GM23248 (cell line): ENCODE measurements at regions not wholly inside any gene's neighbourhood (a gene's known extent, or its start where the extent isn't known, plus 50 kb on each side); places are given as distances from the start of the nearest gene placed in this dataset.

ENCODE experiments used
- DNase-seq: peaks from one replicate; pipeline ENCODE4 v3.0.0-alpha.2; 2015
- H2AFZ ChIP-seq: fragments of 200-600 bp; sonication (generic); 2 replicates; pipeline ENCODE4 v1.6.1; 2016; ENCODE audit warnings: antibody characterized with exemption
- H3F3A ChIP-seq: fragments of 200-600 bp; sonication (generic); 2 replicates; pipeline ENCODE4 v1.6.1; 2016; ENCODE audit warnings: mild to moderate bottlenecking, antibody characterized with exemption, mixed run types; ENCODE audit not compliant: insufficient read depth
- H3K27ac ChIP-seq: fragments of 200-600 bp; sonication (generic); 2 replicates; pipeline ENCODE4 v1.5.1; 2016; ENCODE audit warnings: mild to moderate bottlenecking
- H3K27me3 ChIP-seq: fragments of 200-600 bp; sonication (generic); replicated peaks from 2 replicates; pipeline ENCODE4 v1.6.1; 2016; ENCODE audit warnings: mild to moderate bottlenecking; ENCODE audit not compliant: insufficient read depth
- H3K36me3 ChIP-seq: fragments of 200-600 bp; sonication (generic); 2 replicates; pipeline ENCODE4 v1.6.1; 2016; ENCODE audit warnings: low read depth, mild to moderate bottlenecking
- H3K4me1 ChIP-seq: fragments of 200-600 bp; sonication (generic); 2 replicates; pipeline ENCODE4 v1.6.1; 2016; ENCODE audit warnings: mild to moderate bottlenecking; ENCODE audit not compliant: insufficient read depth
- H3K4me2 ChIP-seq: fragments of 200-600 bp; sonication (generic); one replicate; pipeline ENCODE4 v1.6.1; 2016; ENCODE audit warnings: mild to moderate bottlenecking; ENCODE audit not compliant: unreplicated experiment
- H3K4me3 ChIP-seq: fragments of 200-600 bp; sonication (generic); 2 replicates; pipeline ENCODE4 v1.5.1; 2016; ENCODE audit warnings: mild to moderate bottlenecking
- H3K79me2 ChIP-seq: fragments of 200-600 bp; sonication (generic); 2 replicates; pipeline ENCODE4 v1.6.1; 2016; ENCODE audit warnings: mild to moderate bottlenecking; ENCODE audit not compliant: insufficient read depth
- H3K9ac ChIP-seq: fragments of 200-600 bp; sonication (generic); 2 replicates; pipeline ENCODE4 v1.6.1; 2016; ENCODE audit warnings: mild to moderate bottlenecking
- H3K9me2 ChIP-seq: fragments of 200-600 bp; sonication (generic); 2 replicates; pipeline ENCODE4 v1.6.1; 2016; ENCODE audit warnings: mixed run types, mild to moderate bottlenecking, moderate library complexity; ENCODE audit not compliant: insufficient read depth
- H3K9me3 ChIP-seq: fragments of 200-600 bp; sonication (generic); one replicate; pipeline ENCODE4 v1.6.1; 2017; ENCODE audit warnings: low read depth
- H4K20me1 ChIP-seq: fragments of 200-600 bp; sonication (generic); 2 replicates; pipeline ENCODE4 v1.6.0; 2016; ENCODE audit not compliant: insufficient read depth
- EZH2 ChIP-seq: fragments of 200-600 bp; sonication (generic); IDR thresholded peaks from 2 replicates; pipeline ENCODE4 v1.6.1; 2018; ENCODE audit warnings: antibody characterized with exemption, mild to moderate bottlenecking; ENCODE audit not compliant: insufficient read depth, poor library complexity, severe bottlenecking
- EZH2phosphoT487 ChIP-seq: fragments of 200-600 bp; sonication (generic); IDR thresholded peaks from 2 replicates; pipeline ENCODE4 v1.6.1; 2018; ENCODE audit warnings: antibody characterized with exemption, moderate library complexity, mild to moderate bottlenecking, low read depth; ENCODE audit not compliant: insufficient read depth
- whole genome bisulfite sequencing, 2 experiments: methylation state at CpG; one replicate each; pipeline ENCODE4 v1.1.6; 2015 to 2017; ENCODE audit warnings: low lambda C conversion rate in 2 of 2, low coverage in 1 of 2; ENCODE audit errors: missing lambda C conversion rate in 2 of 2; 5-methylcytosine and 5-hydroxymethylcytosine counted together
- in situ Hi-C: fragments of 300-500 bp; cut with MboI; formaldehyde crosslinking; loops from 2 replicates; pipeline ENCODE4 v1.15.0; 2020

- H3K27ac ChIP-seq, result no peak overlapping the region
- 0 to 7% methylated on average over 2 of the region's 2 CpGs for WGBS, 2 experiments
- H3K9me2 ChIP-seq, result no peaks in the 10 kb centered on the region
- H3K27me3 ChIP-seq, result no peaks in the 10 kb centered on the region
- no peak overlapping the region for H2AFZ ChIP-seq
- H3K79me2 ChIP-seq, result no peaks in the 10 kb centered on the region
- H3K4me3 ChIP-seq, result no peak overlapping the region
- H3F3A ChIP-seq, result no peaks in the 10 kb centered on the region
- H3K4me2 ChIP-seq, result no peak overlapping the region
- no peak overlapping the region for H3K9ac ChIP-seq
- in situ Hi-C loops, result no loop called here
- H3K9me3 ChIP-seq, result no peaks in the 10 kb centered on the region
- no peaks in the 10 kb centered on the region for H3K36me3 ChIP-seq
- no peaks in the 10 kb centered on the region for H4K20me1 ChIP-seq
- no peak for DNase-seq
- TF ChIP-seq EZH2 (no peak), EZH2phosphoT487 (no peak)
- H3K4me1 ChIP-seq, result no peaks in the 10 kb centered on the region
Observed at GRCh38 chr1:60705026-60705425, 377.3 kb upstream of the NFIA start.

DNA sequence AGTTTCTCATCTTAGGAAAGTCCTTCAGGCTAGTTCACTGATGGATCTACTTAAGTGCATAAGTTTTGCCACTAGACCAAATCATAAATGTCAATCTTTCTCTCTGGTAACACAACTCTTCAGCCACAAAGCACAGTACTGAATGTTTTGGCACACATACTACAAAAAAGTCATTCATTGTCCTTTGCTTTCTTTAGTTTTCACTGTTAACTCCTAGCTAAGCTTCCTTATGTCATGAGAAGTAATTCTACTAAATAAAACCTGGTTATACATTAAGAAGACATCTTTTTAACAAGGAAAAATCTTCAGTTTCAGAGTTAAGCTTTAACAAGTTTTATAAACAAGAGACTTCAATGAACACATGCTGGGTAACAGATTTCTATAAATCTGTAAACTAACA lies 379.2 kb upstream of the NFIA start:
- TF ChIP-seq EZH2phosphoT487, result no peak
- no peak for TF ChIP-seq EZH2
- Histone ChIP-seq H3K4me3 (no peak overlapping the region), H3K79me2 (no peaks in the 10 kb centered on the region), H3K4me2 (no peak overlapping the region), H3K9ac (no peak overlapping the region), H3K9me2 (no peaks in the 10 kb centered on the region), H3K36me3 (no peaks in the 10 kb centered on the region), H3K9me3 (no peaks in the 10 kb centered on the region), H3K27me3 (no peaks in the 10 kb centered on the region), H2AFZ (no peak overlapping the region), H3K27ac (no peak overlapping the region), H4K20me1 (no peaks in the 10 kb centered on the region), H3K4me1 (no peaks in the 10 kb centered on the region), H3F3A (no peaks in the 10 kb centered on the region)
- in situ Hi-C loops, result no loop called here
- no peak for DNase-seq

DNA sequence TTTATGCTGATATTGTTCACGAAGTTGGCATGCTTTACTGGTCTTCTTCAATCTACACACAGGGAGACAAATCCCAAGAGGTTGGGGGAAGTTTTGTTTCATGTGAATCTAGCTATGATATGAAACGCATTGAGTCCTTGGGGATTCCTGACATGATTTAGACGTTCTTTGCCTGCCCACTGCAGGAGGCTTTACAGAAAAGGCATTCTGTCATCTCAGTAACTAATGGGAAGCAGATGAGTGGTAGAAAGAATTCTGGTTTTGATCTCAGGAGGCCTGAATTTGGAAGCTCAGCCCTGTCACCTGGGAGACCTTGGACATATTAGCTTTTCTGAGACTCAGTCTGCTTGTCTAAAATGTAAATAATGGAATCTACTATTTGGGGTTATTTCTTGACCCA lies 383.0 kb upstream of the NFIA start:
- 0 to 5% methylated on average over 3 of the region's 3 CpGs for WGBS, 2 experiments
- TF ChIP-seq EZH2, result no peak
- TF ChIP-seq EZH2phosphoT487, result no peak

DNA sequence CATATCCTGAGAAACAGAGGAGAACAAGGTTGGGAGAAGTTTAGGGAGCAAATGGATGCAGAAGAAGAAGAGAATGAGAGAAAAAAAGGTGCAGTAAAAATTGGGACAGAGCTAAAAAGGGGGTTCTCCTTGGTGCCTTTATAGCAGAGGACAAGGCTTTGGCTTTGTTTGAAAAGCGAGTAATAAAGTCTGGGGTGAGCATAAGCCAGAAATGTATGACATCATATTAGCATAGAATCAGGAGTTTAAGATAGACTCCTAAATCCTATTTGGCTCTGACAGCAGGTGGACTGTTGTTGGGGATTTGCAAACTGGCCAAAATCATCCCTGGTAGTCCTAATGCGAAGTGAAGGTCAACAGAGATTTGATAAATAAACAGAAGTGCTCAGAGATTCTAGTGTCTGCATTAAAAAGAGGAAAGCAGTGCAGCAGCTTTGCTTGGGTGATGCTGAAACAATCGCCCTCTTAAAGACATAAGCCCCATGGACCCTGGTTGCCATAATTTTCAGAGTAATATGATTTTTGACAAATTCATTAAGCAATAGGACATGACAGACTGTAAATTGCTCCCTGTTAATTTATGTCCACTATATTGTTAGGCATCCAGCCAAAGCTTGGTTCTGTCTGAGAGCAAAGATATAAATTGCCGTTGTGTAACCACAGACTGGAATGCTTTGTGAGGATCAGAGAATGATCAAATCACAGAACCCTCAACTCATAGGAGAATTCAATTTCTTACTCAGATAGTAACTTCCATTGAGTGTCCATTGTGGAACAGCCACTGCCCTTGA lies 385.0 kb upstream of the NFIA start:
- Histone ChIP-seq H3K27me3 (no peaks in the 10 kb centered on the region), H3K79me2 (no peaks in the 10 kb centered on the region), H3K4me3 (no peak overlapping the region), H3K9me2 (no peaks in the 10 kb centered on the region), H3K9ac (no peak overlapping the region), H3K9me3 (no peaks in the 10 kb centered on the region), H2AFZ (no peak overlapping the region), H3K27ac (no peak overlapping the region), H4K20me1 (no peaks in the 10 kb centered on the region), H3K4me2 (no peak overlapping the region), H3K36me3 (no peaks in the 10 kb centered on the region), H3F3A (no peaks in the 10 kb centered on the region), H3K4me1 (no peaks in the 10 kb centered on the region)
- 11 to 15% methylated on average over 4 of the region's 4 CpGs for WGBS, 2 experiments
- in situ Hi-C loops, result no loop called here
- no peak for DNase-seq
- TF ChIP-seq EZH2, result no peak
- TF ChIP-seq EZH2phosphoT487, result no peak

More for the DNA sequence above, 383.0 kb upstream of the NFIA start:
- Histone ChIP-seq H3K9ac (no peak overlapping the region), H3K27me3 (no peaks in the 10 kb centered on the region), H3F3A (no peaks in the 10 kb centered on the region), H3K4me1 (no peaks in the 10 kb centered on the region), H3K4me3 (no peak overlapping the region), H3K27ac (no peak overlapping the region), H3K9me3 (no peaks in the 10 kb centered on the region), H4K20me1 (no peaks in the 10 kb centered on the region), H3K9me2 (no peaks in the 10 kb centered on the region), H3K79me2 (no peaks in the 10 kb centered on the region), H2AFZ (no peak overlapping the region), H3K4me2 (no peak overlapping the region), H3K36me3 (no peaks in the 10 kb centered on the region)
- DNase-seq, result no peak
- in situ Hi-C loops, result no loop called here

- Histone ChIP-seq H2AFZ (no peak overlapping the region), H3K79me2 (no peaks in the 10 kb centered on the region), H3K27me3 (no peaks in the 10 kb centered on the region), H3K9ac (no peak overlapping the region), H3K36me3 (no peaks in the 10 kb centered on the region), H3K9me3 (no peaks in the 10 kb centered on the region), H3K27ac (no peak overlapping the region), H3K9me2 (no peaks in the 10 kb centered on the region), H3K4me2 (no peak overlapping the region), H4K20me1 (no peaks in the 10 kb centered on the region), H3K4me3 (no peak overlapping the region), H3F3A (no peaks in the 10 kb centered on the region), H3K4me1 (no peaks in the 10 kb centered on the region)
- in situ Hi-C loops, result no loop called here
- no peak for DNase-seq
- TF ChIP-seq EZH2 (no peak), EZH2phosphoT487 (no peak)
- WGBS, 2 experiments, result 0 to 4% methylated on average over 1 of the region's 1 CpG
Observed at GRCh38 chr1:60696512-60696911, 385.8 kb upstream of the NFIA start.
